Neural crest cell (in vitro differentiated cells): ENCODE measurements at regions not wholly inside any gene's neighbourhood (a gene's known extent, or its start where the extent isn't known, plus 50 kb on each side); places are given as distances from the start of the nearest gene placed in this dataset.

Experiments used
- DNase-seq: peaks from one replicate; pipeline ENCODE4 v3.0.0; 2021; ENCODE audit warnings: low read depth, mixed read lengths, low spot score
- H3K27ac Mint-ChIP-seq: one replicate; pipeline ENCODE4 v1.8.0; 2021; ENCODE audit warnings: mild to moderate bottlenecking, mixed read lengths; ENCODE audit not compliant: unreplicated experiment
- H3K27me3 Mint-ChIP-seq: 2 replicates; pipeline ENCODE4 v1.8.0; 2021; ENCODE audit warnings: low read depth, mild to moderate bottlenecking, mixed read lengths
- H3K36me3 Mint-ChIP-seq: 2 replicates; pipeline ENCODE4 v1.8.0; 2021; ENCODE audit warnings: low read depth, mild to moderate bottlenecking, mixed read lengths
- H3K4me1 Mint-ChIP-seq: 2 replicates; pipeline ENCODE4 v1.8.0; 2021; ENCODE audit warnings: mixed read lengths
- H3K4me3 Mint-ChIP-seq: one replicate; pipeline ENCODE4 v1.8.0; 2021; ENCODE audit warnings: mild to moderate bottlenecking, mixed read lengths
- H3K9me3 Mint-ChIP-seq: 2 replicates; pipeline ENCODE4 v1.8.0; 2021; ENCODE audit warnings: mixed read lengths
- CTCF ChIP-seq: fragments of 200-600 bp; sonication (generic); conservative IDR thresholded peaks from 2 replicates; pipeline ENCODE4 v1.5.0; 2021; ENCODE audit warnings: antibody characterized with exemption, mild to moderate bottlenecking

- Mint-ChIP-seq H3K36me3 (peaks cover 7% of the 10 kb centered on the region), H3K4me3 (no peak overlapping the region), H3K9me3 (peaks cover 3% of the 10 kb centered on the region), H3K27me3 (no peaks in the 10 kb centered on the region), H3K4me1 (peaks cover 17% of the 10 kb centered on the region), H3K27ac (peak overlapping the region; percentile 91)
- no peak for TF ChIP-seq CTCF
- no peak for DNase-seq
These were observed 242.8 kb upstream of the TLE3 start for GRCh38 chr15:70340494-70340870.

- H3K27ac Mint-ChIP-seq = peak overlapping the region; percentile 91
These were observed 242.1 kb upstream of the TLE3 start for GRCh38 chr15:70339571-70340493.

GRCh38 chr15:70337277-70338186 is 239.8 kb upstream of the TLE3 start:
- no peaks in the 10 kb centered on the region for H3K27me3 Mint-ChIP-seq
- H3K9me3 Mint-ChIP-seq = peaks cover 7% of the 10 kb centered on the region
- peaks cover 14% of the 10 kb centered on the region for H3K36me3 Mint-ChIP-seq
- TF ChIP-seq CTCF = no peak
- H3K4me3 Mint-ChIP-seq = no peak overlapping the region
- no peak overlapping the region for H3K27ac Mint-ChIP-seq
- peaks cover 17% of the 10 kb centered on the region for H3K4me1 Mint-ChIP-seq
- no peak for DNase-seq

More at GRCh38 chr15:70339571-70340493, 242.1 kb upstream of the TLE3 start:
- TF ChIP-seq CTCF = no peak
- DNase-seq = no peak
- H3K36me3 Mint-ChIP-seq = peaks cover 7% of the 10 kb centered on the region
- H3K27me3 Mint-ChIP-seq = no peaks in the 10 kb centered on the region
- H3K4me1 Mint-ChIP-seq = peaks cover 17% of the 10 kb centered on the region
- peaks cover 3% of the 10 kb centered on the region for H3K9me3 Mint-ChIP-seq
- H3K4me3 Mint-ChIP-seq = no peak overlapping the region

GRCh38 chr15:70336425-70337009 is 238.8 kb upstream of the TLE3 start:
- Mint-ChIP-seq H3K36me3 (peaks cover 17% of the 10 kb centered on the region), H3K27ac (no peak overlapping the region), H3K4me1 (peaks cover 17% of the 10 kb centered on the region), H3K4me3 (no peak overlapping the region), H3K9me3 (peaks cover 10% of the 10 kb centered on the region), H3K27me3 (no peaks in the 10 kb centered on the region)
- TF ChIP-seq CTCF = no peak
- DNase-seq = no peak

GRCh38 chr15:70334286-70334685 is 236.6 kb upstream of the TLE3 start:
- TF ChIP-seq CTCF = no peak
- Mint-ChIP-seq H3K27me3 (no peaks in the 10 kb centered on the region), H3K4me1 (peaks cover under 1% of the 10 kb centered on the region), H3K36me3 (peaks cover 23% of the 10 kb centered on the region), H3K4me3 (no peak overlapping the region), H3K9me3 (peaks cover 24% of the 10 kb centered on the region), H3K27ac (no peak overlapping the region)
- no peak for DNase-seq
